ENCODE measurements at regions not wholly inside any gene's neighbourhood (a gene's known extent, or its start where the extent isn't known, plus 50 kb on each side); places are given as distances from the start of the nearest gene placed in this dataset.

- no peak for TF ChIP-seq RFX5 (IDR thresholded peaks at IDR 0.05; ENCODE audit: borderline replicate concordance, low read depth, low read length)
- TF ChIP-seq CTCF (IDR thresholded peaks at IDR 0.05; ENCODE audit: control extremely low read depth in 1 of 3, insufficient read depth in 1 of 3, low read depth in 1 of 3, low read length in 3 of 3) = no peak
- TF ChIP-seq EZH2 (IDR thresholded peaks at IDR 0.05; ENCODE audit: low read depth, low read length, severe bottlenecking) = no peak
- TF ChIP-seq POLR2A (IDR thresholded peaks at IDR 0.05; ENCODE audit: control extremely low read depth in 1 of 2, low read depth in 2 of 2, low read length in 2 of 2) = no peak
- TF ChIP-seq KDM4A (IDR thresholded peaks at IDR 0.05; ENCODE audit: low read depth, low read length, severe bottlenecking) = no peak
- no peak for TF ChIP-seq JUND (IDR thresholded peaks at IDR 0.05; ENCODE audit: low read length)
- no peak for TF ChIP-seq CHD2 (IDR thresholded peaks at IDR 0.05; ENCODE audit: low read length)
- TF ChIP-seq RXRA (IDR thresholded peaks at IDR 0.05; ENCODE audit: insufficient read depth, low read depth, low read length) = no peak
- no peak for TF ChIP-seq MAX (IDR thresholded peaks at IDR 0.05)
- TF ChIP-seq TCF12 (IDR thresholded peaks at IDR 0.05; ENCODE audit: low read depth, low read length) = no peak
- TF ChIP-seq POLR2AphosphoS5 (IDR thresholded peaks at IDR 0.05; ENCODE audit: low read depth, low read length) = no peak
- no peak for TF ChIP-seq GTF2F1 (IDR thresholded peaks at IDR 0.05; ENCODE audit: borderline replicate concordance, low read depth, low read length)
- no peak for TF ChIP-seq EP300 (IDR thresholded peaks at IDR 0.05; ENCODE audit: borderline replicate concordance in 1 of 2, low read depth in 2 of 2, low read length in 2 of 2)
- TF ChIP-seq SP1 (IDR thresholded peaks at IDR 0.05; ENCODE audit: low read depth, low read length) = no peak
These were observed 513.5 kb downstream of the MTRR start for GRCh38 chr5:8382456-8382855.

All from H1 (cell line).